B cell (primary cell): ENCODE measurements at regions not wholly inside any gene's neighbourhood (a gene's known extent, or its start where the extent isn't known, plus 50 kb on each side); places are given as distances from the start of the nearest gene placed in this dataset.

Experiments
- ATAC-seq: fragments of 200-7000 bp; cut with Tn5 transposase; one replicate; pipeline ENCODE4 v1.10.0; 2021; ENCODE audit warnings: low read depth, mild to moderate bottlenecking, moderate number of reproducible peaks, moderate library complexity
- CTCF ChIA-PET: fragments of 350-600 bp; sonication (Branson Sonifier 250); formaldehyde crosslinking; loops from one replicate; lab custom pipeline; 2021; ENCODE audit warnings: antibody characterized with exemption, inconsistent platforms; lab: Charles Lee
- POLR2A ChIA-PET: fragments of 350-600 bp; sonication (Branson Sonifier 250); formaldehyde crosslinking; loops from one replicate; lab custom pipeline; 2021; ENCODE audit warnings: antibody characterized with exemption; lab: Charles Lee
- DNase-seq: peaks from one replicate; pipeline ENCODE4 v3.0.0; 2013
- H2AFZ ChIP-seq: 2 replicates; pipeline ENCODE4 v1.6.1; 2012; ENCODE audit warnings: mild to moderate bottlenecking, low read depth, low read length; ENCODE audit not compliant: insufficient read depth, poor library complexity, severe bottlenecking
- H3K27ac ChIP-seq, 2 donors: 1 replicate in 1 of 2; 2 replicates in 1 of 2; pipeline ENCODE4 v1.5.1; 2012 to 2013; ENCODE audit warnings: low read length in 2 of 2, mild to moderate bottlenecking in 2 of 2, moderate library complexity in 1 of 2
- H3K27me3 ChIP-seq, 4 experiments: fragments of 200-600 bp in 1 of 4; sonication (generic) in 1 of 4; replicated peaks in 1 of 4; 1 replicate in 2 of 4; 2 replicates in 2 of 4; pipeline versions ENCODE4 v1.6.1 to v1.7.0; 2013 to 2016; ENCODE audit warnings: low read length in 3 of 4, mild to moderate bottlenecking in 2 of 4, mixed read lengths in 1 of 4, moderate library complexity in 1 of 4; ENCODE audit not compliant: insufficient read depth in 4 of 4, control insufficient read depth in 3 of 4; ENCODE audit errors: control extremely low read depth in 1 of 4
- H3K36me3 ChIP-seq, 2 experiments: replicated peaks in 1 of 2; 1 replicate in 1 of 2; 2 replicates in 1 of 2; pipeline versions ENCODE4 v1.6.1 to v1.7.1; 2013; ENCODE audit warnings: low read length in 1 of 2; ENCODE audit not compliant: insufficient read depth in 2 of 2, control insufficient read depth in 1 of 2; ENCODE audit errors: control extremely low read depth in 1 of 2, extremely low read depth in 1 of 2
- H3K4me1 ChIP-seq, 2 donors: fragments of 200-600 bp in 1 of 2; sonication (generic) in 1 of 2; 1 replicate in 1 of 2; 2 replicates in 1 of 2; pipeline versions ENCODE4 v1.5.1 to v1.6.1; 2013 to 2017; ENCODE audit warnings: low read length in 2 of 2; ENCODE audit not compliant: control insufficient read depth in 2 of 2, insufficient read depth in 2 of 2
- H3K4me2 ChIP-seq: replicated peaks from 2 replicates; pipeline ENCODE3; 2012; ENCODE audit warnings: mild to moderate bottlenecking, low read depth, low read length; ENCODE audit not compliant: poor library complexity, severe bottlenecking
- H3K4me3 ChIP-seq, 5 experiments: fragments of 200-600 bp in 1 of 5; sonication (generic) in 1 of 5; 1 replicate in 3 of 5; 2 replicates in 2 of 5; pipeline versions ENCODE4 v1.5.1 to v1.7.0; 2011 to 2016; ENCODE audit warnings: low read length in 4 of 5, mild to moderate bottlenecking in 4 of 5, low read depth in 2 of 5, control low read depth in 1 of 5, moderate library complexity in 1 of 5; ENCODE audit not compliant: insufficient read depth in 1 of 5; ENCODE audit errors: control extremely low read depth in 1 of 5, extremely low read depth in 1 of 5
- H3K79me2 ChIP-seq: fragments of 200-600 bp; sonication (generic); one replicate; pipeline ENCODE4 v1.6.0; 2016; ENCODE audit warnings: low read length; ENCODE audit not compliant: control insufficient read depth, insufficient read depth
- H3K9ac ChIP-seq: fragments of 200-600 bp; sonication (generic); 2 replicates; pipeline ENCODE4 v1.6.1; 2017; ENCODE audit warnings: mild to moderate bottlenecking, low read length, moderate library complexity
- H3K9me3 ChIP-seq, 3 donors: one replicate each; pipeline versions ENCODE4 v1.6.1 to v1.7.1; 2013; ENCODE audit warnings: low read length in 2 of 3; ENCODE audit not compliant: control insufficient read depth in 2 of 3, insufficient read depth in 1 of 3; ENCODE audit errors: control extremely low read depth in 1 of 3
- H4K20me1 ChIP-seq: 2 replicates; pipeline ENCODE4 v1.6.0; 2012; ENCODE audit warnings: mild to moderate bottlenecking, low read length; ENCODE audit not compliant: insufficient read depth, control insufficient read depth, poor library complexity, severe bottlenecking
- H3K27ac Mint-ChIP-seq: one replicate; pipeline ENCODE4 v1.8.0; 2021; ENCODE audit warnings: mixed read lengths
- H3K27me3 Mint-ChIP-seq: one replicate; pipeline ENCODE4 v1.8.0; 2021; ENCODE audit warnings: mixed read lengths
- H3K4me1 Mint-ChIP-seq: one replicate; pipeline ENCODE4 v1.8.0; 2021; ENCODE audit warnings: mixed read lengths
- H3K4me3 Mint-ChIP-seq: one replicate; pipeline ENCODE4 v1.8.0; 2021; ENCODE audit warnings: mixed read lengths
- H3K9me3 Mint-ChIP-seq: one replicate; pipeline ENCODE4 v1.8.0; 2022; ENCODE audit warnings: mixed read lengths; ENCODE audit not compliant: insufficient read depth
- EZH2 ChIP-seq: IDR thresholded peaks from 2 replicates; pipeline ENCODE4 v1.6.1; 2012; ENCODE audit warnings: borderline replicate concordance, low read depth, mild to moderate bottlenecking, moderate library complexity, low read length; ENCODE audit not compliant: insufficient read depth, poor library complexity, severe bottlenecking
- WGBS: methylation state at CpG from one replicate; pipeline ENCODE4 v1.1.5; 2013; ENCODE audit warnings: missing lambda C conversion rate; ENCODE audit not compliant: insufficient coverage; 5-methylcytosine and 5-hydroxymethylcytosine counted together
- intact Hi-C: fragments of 100-400 bp; cut with micrococcal nuclease; formaldehyde crosslinking; loops from one replicate; pipeline ENCODE4 v1.10.0; 2022
- TF ChIP-seq, protein P1 (sequence below): fragments of 200-600 bp; IDR thresholded peaks from one replicate; pipeline ENCODE4 v1.8.0; 2022; ENCODE audit warnings: antibody characterized with exemption, mild to moderate bottlenecking

DNA sequence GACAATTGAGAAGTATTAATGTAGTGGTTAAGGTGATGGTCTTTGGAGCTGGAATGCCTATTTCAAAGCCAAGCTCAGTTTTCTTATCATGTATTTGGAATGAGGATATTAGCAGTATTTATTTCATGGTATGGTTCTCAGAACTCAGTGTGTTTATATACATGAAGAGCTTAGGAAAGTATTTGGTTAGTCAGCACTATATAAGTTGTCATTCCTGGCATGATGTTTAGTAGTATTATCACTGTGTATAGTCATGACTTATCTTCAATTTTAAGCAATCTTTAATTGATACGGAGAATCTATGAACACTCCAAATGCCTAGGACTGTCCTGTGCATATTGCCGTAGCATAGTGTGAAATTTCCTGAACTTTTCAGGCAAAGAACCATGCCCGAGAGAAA lies 501.9 kb upstream of the USP24 start:
- H3K79me2 ChIP-seq, result no peaks in the 10 kb centered on the region
- CTCF ChIA-PET, result no interaction called here
- no peak overlapping the region for H3K4me2 ChIP-seq
- Mint-ChIP-seq H3K27ac (no peak overlapping the region), H3K4me3 (no peak overlapping the region), H3K9me3 (no peaks in the 10 kb centered on the region), H3K4me1 (no peaks in the 10 kb centered on the region), H3K27me3 (peaks cover 25% of the 10 kb centered on the region)
- no peak overlapping the region for H2AFZ ChIP-seq
- no peak overlapping the region for H3K27ac ChIP-seq
- intact Hi-C loops, result no loop called here
- H4K20me1 ChIP-seq, result no peaks in the 10 kb centered on the region
- H3K4me3 ChIP-seq, result no peak overlapping the region
- no peak for TF ChIP-seq EZH2
- TF ChIP-seq, protein P1, sequence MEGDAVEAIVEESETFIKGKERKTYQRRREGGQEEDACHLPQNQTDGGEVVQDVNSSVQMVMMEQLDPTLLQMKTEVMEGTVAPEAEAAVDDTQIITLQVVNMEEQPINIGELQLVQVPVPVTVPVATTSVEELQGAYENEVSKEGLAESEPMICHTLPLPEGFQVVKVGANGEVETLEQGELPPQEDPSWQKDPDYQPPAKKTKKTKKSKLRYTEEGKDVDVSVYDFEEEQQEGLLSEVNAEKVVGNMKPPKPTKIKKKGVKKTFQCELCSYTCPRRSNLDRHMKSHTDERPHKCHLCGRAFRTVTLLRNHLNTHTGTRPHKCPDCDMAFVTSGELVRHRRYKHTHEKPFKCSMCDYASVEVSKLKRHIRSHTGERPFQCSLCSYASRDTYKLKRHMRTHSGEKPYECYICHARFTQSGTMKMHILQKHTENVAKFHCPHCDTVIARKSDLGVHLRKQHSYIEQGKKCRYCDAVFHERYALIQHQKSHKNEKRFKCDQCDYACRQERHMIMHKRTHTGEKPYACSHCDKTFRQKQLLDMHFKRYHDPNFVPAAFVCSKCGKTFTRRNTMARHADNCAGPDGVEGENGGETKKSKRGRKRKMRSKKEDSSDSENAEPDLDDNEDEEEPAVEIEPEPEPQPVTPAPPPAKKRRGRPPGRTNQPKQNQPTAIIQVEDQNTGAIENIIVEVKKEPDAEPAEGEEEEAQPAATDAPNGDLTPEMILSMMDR, result no peak
- DNase-seq (no peak), ATAC-seq (no peak)
- POLR2A ChIA-PET, result no interaction called here
- WGBS, result 100% methylated on average over 2 of the region's 3 CpGs
- no peaks in the 10 kb centered on the region for H3K36me3 ChIP-seq
- H3K27me3 ChIP-seq, result no peaks in the 10 kb centered on the region
- H3K4me1 ChIP-seq, result no peaks in the 10 kb centered on the region
- H3K9ac ChIP-seq, result no peak overlapping the region
- H3K9me3 ChIP-seq, result no peaks in the 10 kb centered on the region

DNA sequence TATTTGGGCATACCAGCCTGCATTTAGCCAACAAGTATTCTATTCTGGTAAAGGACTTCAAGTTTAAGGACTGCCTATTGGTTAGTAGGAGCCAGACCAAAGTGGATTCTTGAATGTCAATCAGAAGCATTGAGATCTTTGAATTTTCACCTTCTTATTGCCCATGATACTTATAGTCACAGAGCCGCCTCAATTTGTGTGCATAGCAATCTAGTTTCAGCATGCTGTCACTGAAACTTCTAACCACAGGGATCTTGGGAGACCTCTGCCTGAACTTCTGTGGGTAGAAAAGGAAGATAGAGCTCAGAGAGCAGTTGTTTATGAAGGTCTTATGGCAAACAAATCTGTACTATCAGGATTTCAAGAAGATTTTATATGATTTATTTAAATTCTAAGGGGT lies 501.4 kb upstream of the USP24 start:
- Mint-ChIP-seq H3K4me1 (no peaks in the 10 kb centered on the region), H3K27me3 (peaks cover 25% of the 10 kb centered on the region), H3K9me3 (no peaks in the 10 kb centered on the region), H3K27ac (no peak overlapping the region), H3K4me3 (no peak overlapping the region)
- ChIA-PET CTCF (no interaction called here), POLR2A (no interaction called here)
- H3K4me3 ChIP-seq, result no peak overlapping the region
- WGBS, result no CpG with 5 or more reads among the region's 1 CpG
- no peaks in the 10 kb centered on the region for H3K9me3 ChIP-seq
- no peak overlapping the region for H3K27ac ChIP-seq
- DNase-seq, result no peak
- H3K4me2 ChIP-seq, result no peak overlapping the region
- intact Hi-C loops, result no loop called here
- no peak for TF ChIP-seq EZH2
- TF ChIP-seq, protein P1, result no peak
- H3K79me2 ChIP-seq, result no peaks in the 10 kb centered on the region
- H4K20me1 ChIP-seq, result no peaks in the 10 kb centered on the region
- H2AFZ ChIP-seq, result no peak overlapping the region
- no peaks in the 10 kb centered on the region for H3K27me3 ChIP-seq
- H3K9ac ChIP-seq, result no peak overlapping the region
- no peak for ATAC-seq
- H3K36me3 ChIP-seq, result no peaks in the 10 kb centered on the region
- H3K4me1 ChIP-seq, result no peaks in the 10 kb centered on the region
